Endothelial cell of umbilical vein (primary cell): ENCODE measurements at regions not wholly inside any gene's neighbourhood (a gene's known extent, or its start where the extent isn't known, plus 50 kb on each side); places are given as distances from the start of the nearest gene placed in this dataset.

ENCODE experiments used
- CTCF ChIP-seq, 2 donors: IDR thresholded peaks; 1 replicate in 1 of 2; 2 replicates in 1 of 2; pipeline ENCODE4 v1.5.1; 2011; ENCODE audit warnings: low read length in 2 of 2, mild to moderate bottlenecking in 2 of 2, moderate library complexity in 2 of 2, control low read depth in 1 of 2, inconsistent platforms in 1 of 2, low read depth in 1 of 2; ENCODE audit not compliant: insufficient read depth in 1 of 2; ENCODE audit errors: extremely low read depth in 1 of 2
- EZH2 ChIP-seq: IDR thresholded peaks from 2 replicates; pipeline ENCODE4 v1.6.1; 2012; ENCODE audit warnings: borderline replicate concordance, low read depth, mild to moderate bottlenecking, moderate library complexity, low read length, inconsistent platforms; ENCODE audit not compliant: severe bottlenecking
- GATA2 ChIP-seq: IDR thresholded peaks from 2 replicates; pipeline ENCODE4 v1.7.0; 2011; ENCODE audit warnings: low read depth, mild to moderate bottlenecking, moderate library complexity, mixed read lengths, low read length; ENCODE audit not compliant: insufficient read length, insufficient read depth
- JUN ChIP-seq: IDR thresholded peaks from 2 replicates; pipeline ENCODE4 v1.6.1; 2011; ENCODE audit warnings: borderline replicate concordance, low read depth; ENCODE audit not compliant: insufficient read length, insufficient read depth
- MYC ChIP-seq: IDR thresholded peaks from one replicate; pipeline ENCODE4 v1.6.1; 2011; ENCODE audit warnings: mild to moderate bottlenecking, low read depth, low read length
- POLR2A ChIP-seq: IDR thresholded peaks from 2 replicates; pipeline ENCODE4 v1.6.1; 2012; ENCODE audit warnings: low read depth, mild to moderate bottlenecking, control low read depth, low read length
- POLR2AphosphoS5 ChIP-seq: IDR thresholded peaks from 2 replicates; pipeline ENCODE4 v1.6.1; 2012; ENCODE audit warnings: low read depth, mild to moderate bottlenecking, control low read depth, low read length, moderate library complexity; ENCODE audit not compliant: insufficient read depth
- TF ChIP-seq, protein P1 (sequence below): IDR thresholded peaks from 2 replicates; pipeline ENCODE4 v1.6.1; 2011; ENCODE audit not compliant: insufficient read depth, insufficient read length

DNA sequence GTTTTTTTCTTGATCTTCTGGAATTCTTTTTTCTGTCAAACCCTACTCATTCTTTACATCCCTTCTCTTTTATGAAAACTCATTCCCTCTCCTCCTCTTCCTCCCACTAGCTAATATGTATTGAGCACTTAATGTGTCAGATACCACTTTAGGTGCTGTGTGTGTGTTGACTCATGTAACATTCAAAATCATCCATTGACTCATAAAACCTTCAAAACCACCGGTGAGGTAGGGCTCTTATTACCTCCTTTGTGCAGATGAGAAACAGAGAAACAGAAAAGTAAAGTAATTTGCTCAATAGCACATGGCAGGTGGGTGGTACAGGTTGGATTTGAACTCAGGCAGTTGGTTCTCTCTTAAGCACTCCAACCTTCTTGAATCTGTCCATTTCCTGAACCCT, 136.3 kb upstream of the NEDD9 start:
- TF ChIP-seq EZH2 (no peak), CTCF (IDR thresholded peaks at IDR 0.05; ENCODE audit: extremely low read depth in 1 of 2, insufficient read depth in 1 of 2, low read depth in 1 of 2, low read length in 2 of 2) (no peak), POLR2A (no peak), MYC (no peak), POLR2AphosphoS5 (no peak), GATA2 (no peak), JUN (no peak)
- TF ChIP-seq, protein P1, sequence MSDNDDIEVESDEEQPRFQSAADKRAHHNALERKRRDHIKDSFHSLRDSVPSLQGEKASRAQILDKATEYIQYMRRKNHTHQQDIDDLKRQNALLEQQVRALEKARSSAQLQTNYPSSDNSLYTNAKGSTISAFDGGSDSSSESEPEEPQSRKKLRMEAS = no peak
